OCI-LY1 (cell line): ENCODE measurements at regions not wholly inside any gene's neighbourhood (a gene's known extent, or its start where the extent isn't known, plus 50 kb on each side); places are given as distances from the start of the nearest gene placed in this dataset.

Experiments used
- H2AFZ ChIP-seq: fragments of 200-600 bp; sonication (generic), shearing (Covaris generic); 2 replicates; pipeline ENCODE4 v1.6.0; 2014; ENCODE audit warnings: antibody characterized with exemption, mild to moderate bottlenecking, low read length
- H3F3A ChIP-seq: fragments of 200-600 bp; sonication (generic), shearing (Covaris generic); 2 replicates; pipeline ENCODE4 v1.6.0; 2014; ENCODE audit warnings: mild to moderate bottlenecking, antibody characterized with exemption, low read length, moderate library complexity; ENCODE audit not compliant: insufficient read depth
- H3K27ac ChIP-seq: fragments of 200-600 bp; sonication (generic); 2 replicates; pipeline ENCODE4 v1.5.1; 2014; ENCODE audit warnings: low read length, mixed run types, mild to moderate bottlenecking, low read depth; ENCODE audit not compliant: poor library complexity, severe bottlenecking
- H3K27me3 ChIP-seq: fragments of 200-600 bp; sonication (generic); 2 replicates; pipeline ENCODE4 v1.6.0; 2014; ENCODE audit warnings: antibody characterized with exemption, mild to moderate bottlenecking, low read length, moderate library complexity; ENCODE audit not compliant: insufficient read depth
- H3K36me3 ChIP-seq: fragments of 200-600 bp; sonication (generic); 2 replicates; pipeline ENCODE4 v1.6.1; 2014; ENCODE audit warnings: mild to moderate bottlenecking, antibody characterized with exemption, low read length, moderate library complexity, mixed read lengths; ENCODE audit not compliant: insufficient read depth
- H3K4me1 ChIP-seq: fragments of 200-600 bp; sonication (generic); 2 replicates; pipeline ENCODE4 v1.5.1; 2014; ENCODE audit warnings: mild to moderate bottlenecking, low read length, moderate library complexity; ENCODE audit not compliant: insufficient read depth, severe bottlenecking
- H3K4me2 ChIP-seq: fragments of 200-600 bp; sonication (generic), shearing (Covaris generic); 2 replicates; pipeline ENCODE4 v1.6.1; 2014; ENCODE audit warnings: low read length
- H3K4me3 ChIP-seq: fragments of 200-600 bp; sonication (generic); 2 replicates; pipeline ENCODE4 v1.5.1; 2014; ENCODE audit warnings: low read length, low read depth, mild to moderate bottlenecking, mixed read lengths; ENCODE audit not compliant: poor library complexity, severe bottlenecking
- H3K79me2 ChIP-seq: fragments of 200-600 bp; shearing (Covaris generic); 2 replicates; pipeline ENCODE4 v1.6.1; 2016; ENCODE audit warnings: mixed run types, low read length, mixed read lengths; ENCODE audit not compliant: insufficient read depth
- H3K9ac ChIP-seq: fragments of 200-600 bp; sonication (generic), shearing (Covaris generic); 2 replicates; pipeline ENCODE4 v1.6.1; 2014; ENCODE audit warnings: mild to moderate bottlenecking, low read length, mixed read lengths
- H3K9me2 ChIP-seq: fragments of 200-600 bp; sonication (generic), shearing (Covaris generic); 2 replicates; pipeline ENCODE4 v1.6.1; 2014; ENCODE audit warnings: low read depth, mild to moderate bottlenecking, low read length, mixed read lengths
- H3K9me3 ChIP-seq: fragments of 200-600 bp; shearing (Covaris generic); 2 replicates; pipeline ENCODE4 v1.6.1; 2014; ENCODE audit warnings: low read length, mixed read lengths
- H4K20me1 ChIP-seq: fragments of 200-600 bp; sonication (generic), shearing (Covaris generic); 2 replicates; pipeline ENCODE4 v1.6.0; 2016; ENCODE audit warnings: mild to moderate bottlenecking, low read length; ENCODE audit not compliant: insufficient read depth
- CTCF ChIP-seq: fragments of 200-600 bp; sonication (generic), shearing (Covaris generic); IDR thresholded peaks from 2 replicates; pipeline ENCODE4 v1.5.1; 2017; ENCODE audit warnings: mild to moderate bottlenecking, antibody characterized with exemption, low read length, moderate library complexity, mixed read lengths
- EZH2 ChIP-seq: fragments of 200-600 bp; sonication (generic), shearing (Covaris generic); IDR thresholded peaks from 2 replicates; pipeline ENCODE4 v1.8.0; 2017; ENCODE audit warnings: borderline replicate concordance, mixed run types, mild to moderate bottlenecking, antibody characterized with exemption, low read length, moderate library complexity, mixed read lengths

GRCh38 chr15:62935300-62936081 lies 107.1 kb upstream of the TPM1 start:
- Histone ChIP-seq H3K79me2 (no peaks in the 10 kb centered on the region), H3K9me3 (no peaks in the 10 kb centered on the region), H3K4me1 (no peaks in the 10 kb centered on the region), H3K9ac (no peak overlapping the region), H4K20me1 (no peaks in the 10 kb centered on the region), H3F3A (no peaks in the 10 kb centered on the region), H3K27me3 (no peaks in the 10 kb centered on the region; the same call in 1 of the 2 replicates), H3K36me3 (no peaks in the 10 kb centered on the region), H3K9me2 (no peaks in the 10 kb centered on the region), H3K4me3 (no peak overlapping the region), H3K27ac (no peak overlapping the region), H3K4me2 (no peak overlapping the region), H2AFZ (no peak overlapping the region)
- no peak for TF ChIP-seq EZH2
- no peak for TF ChIP-seq CTCF

GRCh38 chr15:62938825-62939224 lies 103.7 kb upstream of the TPM1 start:
- Histone ChIP-seq H3K79me2 (no peaks in the 10 kb centered on the region), H3K9ac (no peak overlapping the region), H3F3A (no peaks in the 10 kb centered on the region), H3K4me2 (no peak overlapping the region), H3K9me3 (no peaks in the 10 kb centered on the region), H4K20me1 (no peaks in the 10 kb centered on the region), H2AFZ (no peak overlapping the region), H3K36me3 (no peaks in the 10 kb centered on the region), H3K27ac (no peak overlapping the region), H3K27me3 (peaks cover 3% of the 10 kb centered on the region), H3K4me3 (no peak overlapping the region), H3K9me2 (no peaks in the 10 kb centered on the region), H3K4me1 (no peaks in the 10 kb centered on the region)
- no peak for TF ChIP-seq EZH2
- no peak for TF ChIP-seq CTCF

GRCh38 chr15:62940093-62940754 lies 102.3 kb upstream of the TPM1 start:
- H3K27me3 ChIP-seq = peaks cover 3% of the 10 kb centered on the region

More at GRCh38 chr15:62940093-62940754, 102.3 kb upstream of the TPM1 start:
- Histone ChIP-seq H3K27ac (no peak overlapping the region), H3K36me3 (no peaks in the 10 kb centered on the region), H3K4me2 (no peak overlapping the region), H3K9me2 (no peaks in the 10 kb centered on the region), H4K20me1 (no peaks in the 10 kb centered on the region), H3K9me3 (no peaks in the 10 kb centered on the region), H3K4me3 (no peak overlapping the region), H3K4me1 (no peaks in the 10 kb centered on the region), H3K79me2 (no peaks in the 10 kb centered on the region), H2AFZ (no peak overlapping the region), H3K9ac (no peak overlapping the region), H3F3A (no peaks in the 10 kb centered on the region)
- TF ChIP-seq CTCF (no peak), EZH2 (no peak)
